Neural progenitor cell (in vitro differentiated cells): ENCODE measurements at regions not wholly inside any gene's neighbourhood (a gene's known extent, or its start where the extent isn't known, plus 50 kb on each side); places are given as distances from the start of the nearest gene placed in this dataset.

Source experiments
- CTCF ChIP-seq: fragments of 200-600 bp; sonication (generic); IDR thresholded peaks from 2 replicates; pipeline ENCODE4 v1.5.1; 2017; ENCODE audit warnings: antibody characterized with exemption, mild to moderate bottlenecking
- EZH2 ChIP-seq: fragments of 200-600 bp; sonication (generic); IDR thresholded peaks from 2 replicates; pipeline ENCODE4 v1.6.1; 2017; ENCODE audit warnings: antibody characterized with exemption, mild to moderate bottlenecking, moderate library complexity
- EZH2phosphoT487 ChIP-seq: fragments of 200-600 bp; sonication (generic); IDR thresholded peaks from 2 replicates; pipeline ENCODE4 v1.6.1; 2017; ENCODE audit warnings: antibody characterized with exemption

GRCh38 chr5:172567294-172567693 is 73.8 kb upstream of the NEURL1B start:
- TF ChIP-seq CTCF: no peak
- TF ChIP-seq EZH2: no peak
- no peak for TF ChIP-seq EZH2phosphoT487
